ENCODE measurements at regions not wholly inside any gene's neighbourhood (a gene's known extent, or its start where the extent isn't known, plus 50 kb on each side); places are given as distances from the start of the nearest gene placed in this dataset.

DNA sequence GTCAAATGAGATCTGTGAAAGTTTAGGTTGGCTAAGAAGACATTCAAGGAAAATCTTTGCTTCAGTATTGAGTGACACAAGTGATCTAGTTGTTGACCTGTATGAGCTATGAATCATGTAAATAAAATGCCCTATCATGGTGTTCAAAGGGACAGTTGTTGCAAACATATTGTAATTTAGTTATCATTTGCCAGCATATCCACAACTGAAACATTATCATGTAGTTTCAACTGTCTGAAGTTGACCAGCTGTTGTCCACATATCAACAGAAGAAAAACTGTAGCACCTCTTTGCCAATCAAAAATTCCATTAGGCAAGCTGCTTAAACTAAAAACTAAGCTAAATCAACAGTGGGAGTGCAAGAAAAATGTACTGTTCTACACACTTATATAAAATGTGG, 527.1 kb upstream of the NRXN1 start:
- TF ChIP-seq EZH2 (IDR thresholded peaks at IDR 0.05; ENCODE audit: borderline replicate concordance) (no peak), CTCF (IDR thresholded peaks at IDR 0.05; ENCODE audit: poor library complexity) (no peak)
